OCI-LY7 (cell line): ENCODE measurements at regions not wholly inside any gene's neighbourhood (a gene's known extent, or its start where the extent isn't known, plus 50 kb on each side); places are given as distances from the start of the nearest gene placed in this dataset.

Experiments used
- BruUV-seq: library from RNA; stranded (reverse); fragments of 400-500 nt; replicated peaks from 2 replicates; lab custom pipeline; 2021; lab: Mats Ljungman, UMichigan
- CTCF ChIA-PET: fragments of 300-600 bp; sonication (Branson Sonifier 250); formaldehyde crosslinking; loops from one replicate; lab custom pipeline; 2022; ENCODE audit warnings: antibody characterized with exemption; ENCODE audit not compliant: unreplicated experiment; lab: Charles Lee
- POLR2A ChIA-PET: fragments of 300-600 bp; sonication (Branson Sonifier 250); formaldehyde crosslinking; loops from one replicate; lab custom pipeline; 2022; ENCODE audit warnings: antibody characterized with exemption; lab: Charles Lee
- DNase-seq: peaks from one replicate; pipeline ENCODE4 v3.0.0-alpha.2; 2015; ENCODE audit warnings: low spot score
- H2AFZ ChIP-seq: fragments of 200-600 bp; sonication (generic), shearing (Covaris generic); 2 replicates; pipeline ENCODE4 v1.6.1; 2014; ENCODE audit warnings: mild to moderate bottlenecking, antibody characterized with exemption, low read length, moderate library complexity
- H3K27ac ChIP-seq: fragments of 200-600 bp; sonication (generic); 2 replicates; pipeline ENCODE4 v1.5.1; 2014; ENCODE audit warnings: mixed run types, low read depth, mild to moderate bottlenecking, moderate library complexity, low read length, inconsistent platforms; ENCODE audit not compliant: poor library complexity, severe bottlenecking
- H3K36me3 ChIP-seq: fragments of 200-600 bp; sonication (generic); 2 replicates; pipeline ENCODE4 v1.6.1; 2014; ENCODE audit warnings: mild to moderate bottlenecking, antibody characterized with exemption, low read length, moderate library complexity, mixed read lengths; ENCODE audit not compliant: insufficient read depth
- H3K4me1 ChIP-seq: fragments of 200-600 bp; sonication (generic); 2 replicates; pipeline ENCODE4 v1.5.1; 2014; ENCODE audit warnings: mild to moderate bottlenecking, low read length; ENCODE audit not compliant: insufficient read depth, poor library complexity, severe bottlenecking
- H3K4me2 ChIP-seq: fragments of 200-600 bp; sonication (generic); 2 replicates; pipeline ENCODE4 v1.6.1; 2014; ENCODE audit warnings: mild to moderate bottlenecking, low read length
- H3K4me3 ChIP-seq: fragments of 200-600 bp; sonication (generic); 2 replicates; pipeline ENCODE4 v1.5.1; 2014; ENCODE audit warnings: mild to moderate bottlenecking, low read depth, low read length; ENCODE audit not compliant: poor library complexity, severe bottlenecking
- H3K79me2 ChIP-seq: fragments of 200-600 bp; sonication (generic); 2 replicates; pipeline ENCODE4 v1.6.1; 2016; ENCODE audit warnings: low read depth, mild to moderate bottlenecking, low read length, moderate library complexity, mixed read lengths; ENCODE audit not compliant: insufficient read depth
- H3K9me2 ChIP-seq: fragments of 200-600 bp; sonication (generic); 2 replicates; pipeline ENCODE4 v1.6.1; 2016; ENCODE audit warnings: mild to moderate bottlenecking, low read length, mixed read lengths; ENCODE audit not compliant: insufficient read depth
- H3K9me3 ChIP-seq: fragments of 200-600 bp; sonication (generic); 2 replicates; pipeline ENCODE4 v1.6.1; 2014; ENCODE audit warnings: mild to moderate bottlenecking, mixed run types, low read length, mixed read lengths
- H4K20me1 ChIP-seq: fragments of 200-600 bp; sonication (generic); 2 replicates; pipeline ENCODE4 v1.6.1; 2014; ENCODE audit warnings: mild to moderate bottlenecking, antibody characterized with exemption, low read length, moderate library complexity, mixed read lengths; ENCODE audit not compliant: insufficient read depth
- CTCF ChIP-seq: fragments of 200-600 bp; sonication (generic); conservative IDR thresholded peaks from 2 replicates; pipeline ENCODE4 v1.5.1; 2014; ENCODE audit warnings: mild to moderate bottlenecking, antibody characterized with exemption, low read length, moderate library complexity, mixed read lengths
- EZH2phosphoT487 ChIP-seq: fragments of 200-600 bp; sonication (generic); IDR thresholded peaks from 2 replicates; pipeline ENCODE4 v1.6.1; 2018; ENCODE audit warnings: low read depth, borderline replicate concordance, mild to moderate bottlenecking, mixed run types, antibody characterized with exemption, low read length, moderate library complexity, mixed read lengths
- intact Hi-C: fragments of 100-400 bp; cut with micrococcal nuclease; formaldehyde crosslinking; loops from one replicate; pipeline ENCODE4 v1.10.0; 2022; ENCODE audit not compliant: unreplicated experiment

DNA sequence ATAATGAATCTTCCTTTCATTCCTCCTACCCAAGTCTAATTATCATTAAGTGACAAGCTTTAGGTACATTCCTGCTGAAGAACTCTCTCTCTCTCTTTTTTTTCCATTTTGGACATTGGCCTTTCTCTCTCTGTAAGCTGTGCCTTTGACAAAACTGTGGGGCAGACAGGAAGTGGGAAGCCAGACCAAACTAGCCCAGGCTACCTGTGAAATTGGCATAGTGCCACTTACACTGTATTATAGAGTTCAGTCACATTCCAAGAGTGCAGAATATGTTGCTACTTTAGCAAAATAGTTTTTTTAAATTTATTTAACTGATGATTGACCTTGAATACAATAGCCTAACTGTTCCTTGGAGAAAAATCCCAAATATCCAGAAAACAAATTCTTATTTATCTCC, 381.5 kb upstream of the ETAA1 start:
- Histone ChIP-seq H3K27ac (no peak overlapping the region), H3K79me2 (no peaks in the 10 kb centered on the region), H3K4me2 (no peak overlapping the region), H3K9me3 (no peaks in the 10 kb centered on the region), H2AFZ (no peak overlapping the region), H3K9me2 (no peaks in the 10 kb centered on the region), H3K4me3 (no peak overlapping the region), H3K36me3 (no peaks in the 10 kb centered on the region), H3K4me1 (no peaks in the 10 kb centered on the region), H4K20me1 (no peaks in the 10 kb centered on the region)
- ChIA-PET POLR2A (interaction anchor here (0.6 kb wide), 2 partner anchors 49 to 93 kb away, joined by 4 read pairs; no protein-coding TSS in a partner anchor), CTCF (no interaction called here)
- intact Hi-C loops = no loop called here
- DNase-seq = no peak
- BruUV-seq = no TSS peak
- no peak for TF ChIP-seq EZH2phosphoT487
- no peak for TF ChIP-seq CTCF

DNA sequence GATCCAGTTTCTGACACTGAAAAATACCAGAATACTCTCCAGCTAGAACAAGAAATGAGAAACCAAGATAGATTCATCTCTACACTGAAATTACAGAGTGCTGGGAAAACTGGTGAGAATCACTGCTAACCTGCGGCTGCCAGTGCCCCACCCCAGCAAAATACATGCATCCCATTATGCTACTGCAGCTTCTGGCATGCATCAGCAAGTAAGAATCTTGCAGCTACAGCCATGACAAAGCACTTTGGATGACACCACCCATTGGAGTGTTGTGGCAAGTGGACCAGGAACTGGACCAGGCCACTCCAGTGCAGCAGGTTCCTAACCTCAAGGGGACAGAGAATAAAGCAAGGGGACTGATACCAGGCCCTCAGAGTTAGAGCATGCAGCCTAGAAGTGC, 378.8 kb upstream of the ETAA1 start:
- H3K9me2 ChIP-seq = no peaks in the 10 kb centered on the region
- H3K4me1 ChIP-seq = no peaks in the 10 kb centered on the region
- CTCF ChIA-PET = no interaction called here
- no peak for DNase-seq
- no peaks in the 10 kb centered on the region for H3K79me2 ChIP-seq
- no peaks in the 10 kb centered on the region for H3K9me3 ChIP-seq
- no peak overlapping the region for H3K27ac ChIP-seq
- TF ChIP-seq EZH2phosphoT487 (no peak), CTCF (no peak)
- no TSS peak for BruUV-seq
- no peak overlapping the region for H2AFZ ChIP-seq
- H3K4me3 ChIP-seq = no peak overlapping the region
- intact Hi-C loops = no loop called here
- H3K4me2 ChIP-seq = no peak overlapping the region
- H3K36me3 ChIP-seq = no peaks in the 10 kb centered on the region
- POLR2A ChIA-PET = no interaction called here
- H4K20me1 ChIP-seq = no peaks in the 10 kb centered on the region

DNA sequence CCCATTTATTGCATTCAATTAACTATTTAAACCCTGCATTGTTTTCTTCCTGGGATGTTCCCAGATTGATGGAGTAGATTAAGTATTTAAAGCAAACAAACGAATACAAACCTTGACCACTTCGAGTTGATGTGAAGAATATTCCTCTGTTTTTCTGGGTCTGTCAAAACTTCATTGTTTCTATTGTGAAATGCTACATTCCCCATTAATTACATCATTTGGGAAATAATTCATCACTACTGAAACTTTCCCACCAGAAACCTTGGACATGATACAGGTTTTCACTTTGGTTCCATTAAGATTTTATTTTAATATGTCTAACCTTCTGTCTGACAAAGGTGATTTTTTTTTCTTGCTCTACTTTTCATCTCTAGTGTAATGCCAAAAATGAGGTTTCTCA, 365.1 kb upstream of the ETAA1 start:
- intact Hi-C loops = no loop called here
- CTCF ChIA-PET = no interaction called here
- no TSS peak for BruUV-seq
- Histone ChIP-seq H3K9me3 (no peaks in the 10 kb centered on the region), H3K4me2 (no peak overlapping the region), H2AFZ (no peak overlapping the region), H3K9me2 (no peaks in the 10 kb centered on the region), H3K79me2 (no peaks in the 10 kb centered on the region), H3K27ac (no peak overlapping the region), H3K4me1 (no peaks in the 10 kb centered on the region), H3K4me3 (no peak overlapping the region), H4K20me1 (no peaks in the 10 kb centered on the region), H3K36me3 (no peaks in the 10 kb centered on the region)
- TF ChIP-seq EZH2phosphoT487 (no peak), CTCF (no peak)
- POLR2A ChIA-PET = no interaction called here
- DNase-seq = no peak
